Right cardiac atrium (tissue), 5 donors: ENCODE measurements at regions not wholly inside any gene's neighbourhood (a gene's known extent, or its start where the extent isn't known, plus 50 kb on each side); places are given as distances from the start of the nearest gene placed in this dataset.

ENCODE experiments used
- ATAC-seq, 2 donors: fragments of 200-7000 bp; cut with Tn5 transposase; one replicate each; pipeline versions ENCODE4 v1.8.0 to v1.9.1; 2020; ENCODE audit warnings: moderate library complexity in 2 of 2, mild to moderate bottlenecking in 1 of 2
- DNase-seq, 3 donors: peaks; one replicate each; pipeline ENCODE4 v3.0.0-alpha.2; 2020
- H3K27ac ChIP-seq: one replicate; pipeline ENCODE4 v1.5.1; 2013; ENCODE audit warnings: mild to moderate bottlenecking, low read length, control low read depth, moderate library complexity
- H3K27me3 ChIP-seq: one replicate; pipeline ENCODE4 v1.6.1; 2013; ENCODE audit not compliant: control insufficient read depth, insufficient read depth
- H3K4me1 ChIP-seq: one replicate; pipeline ENCODE4 v1.6.1; 2013; ENCODE audit warnings: low read length; ENCODE audit not compliant: control insufficient read depth, insufficient read depth
- H3K4me3 ChIP-seq: one replicate; pipeline ENCODE4 v1.5.1; 2013; ENCODE audit warnings: low read length, control low read depth
- H3K9me3 ChIP-seq: one replicate; pipeline ENCODE4 v1.6.1; 2013; ENCODE audit warnings: low read length; ENCODE audit not compliant: control insufficient read depth
- WGBS: extraction: QIAGEN DNeasy Blood & Tissue Kit; methylation state at CpG from one replicate; pipeline ENCODE4 v1.1.7; 2013; 5-methylcytosine and 5-hydroxymethylcytosine counted together
- intact Hi-C, 4 donors: fragments of 100-400 bp; cut with DNase I; formaldehyde crosslinking; loops; one replicate each; pipeline versions ENCODE4 v1.11.0 to v1.14.0; 2022 to 2023
- donor health status: healthy with polysubstance abuse.
- donor health status: DM: no; HTN: yes; CAD: no.
- donor health status: DM: no; HTN: no; CAD: no.
- donor health status: DM: no; HTN: yes; CAD: no; lungs with severe emphysema.
- donor health status: DM: yes; HTN: yes; CAD: no.

DNA sequence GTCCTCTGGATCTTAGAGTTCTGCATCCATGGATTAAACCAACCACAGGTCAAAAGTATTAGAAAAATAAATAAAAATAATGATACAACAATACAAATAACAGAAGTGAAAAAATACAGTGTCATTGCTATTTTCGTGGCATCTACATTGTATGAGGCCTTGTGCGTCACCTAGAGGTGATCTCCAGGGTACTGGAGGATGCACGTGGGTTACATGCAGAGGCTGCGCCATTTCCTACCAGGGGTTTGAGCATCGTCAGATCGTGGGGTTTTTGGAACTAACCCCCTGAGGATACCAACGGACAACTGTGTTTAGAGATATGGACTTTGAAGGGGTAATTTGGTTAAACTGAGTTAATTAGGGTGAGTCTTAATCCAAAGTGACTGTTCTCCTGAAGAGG is 224.7 kb downstream of the ENGASE start:
- intact Hi-C loops: no loop called here
- Histone ChIP-seq H3K9me3 (no peaks in the 10 kb centered on the region), H3K4me3 (no peak overlapping the region), H3K27ac (no peak overlapping the region), H3K27me3 (no peaks in the 10 kb centered on the region), H3K4me1 (no peaks in the 10 kb centered on the region)
- DNase-seq: no peak
- no peak for ATAC-seq
- 74% methylated on average over 7 of the region's 7 CpGs for WGBS

DNA sequence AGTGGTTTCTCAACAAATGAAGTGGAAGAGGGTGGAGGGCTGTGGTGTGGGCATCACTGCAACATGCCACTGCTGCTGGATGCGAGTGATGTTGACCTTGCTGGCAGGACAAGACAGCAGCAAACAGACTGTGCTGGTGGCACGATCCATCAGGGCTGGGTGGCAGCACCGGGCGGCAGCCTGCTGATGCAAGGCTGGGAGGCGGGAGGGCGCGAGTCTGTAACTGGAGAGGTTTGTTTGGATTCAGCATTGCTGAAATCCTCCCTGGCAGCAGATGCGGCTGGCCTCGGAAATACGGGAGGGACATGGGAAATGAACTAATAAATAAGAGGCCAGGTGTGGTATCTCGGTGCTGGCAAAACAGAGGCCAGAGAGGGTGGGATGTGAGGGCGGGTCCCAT is 224.2 kb downstream of the ENGASE start:
- Histone ChIP-seq H3K27ac (no peak overlapping the region), H3K4me1 (no peaks in the 10 kb centered on the region), H3K4me3 (no peak overlapping the region), H3K9me3 (no peaks in the 10 kb centered on the region), H3K27me3 (no peaks in the 10 kb centered on the region)
- DNase-seq: no peak
- intact Hi-C loops: no loop called here
- WGBS: 80% methylated on average over 12 of the region's 12 CpGs
- no peak for ATAC-seq

DNA sequence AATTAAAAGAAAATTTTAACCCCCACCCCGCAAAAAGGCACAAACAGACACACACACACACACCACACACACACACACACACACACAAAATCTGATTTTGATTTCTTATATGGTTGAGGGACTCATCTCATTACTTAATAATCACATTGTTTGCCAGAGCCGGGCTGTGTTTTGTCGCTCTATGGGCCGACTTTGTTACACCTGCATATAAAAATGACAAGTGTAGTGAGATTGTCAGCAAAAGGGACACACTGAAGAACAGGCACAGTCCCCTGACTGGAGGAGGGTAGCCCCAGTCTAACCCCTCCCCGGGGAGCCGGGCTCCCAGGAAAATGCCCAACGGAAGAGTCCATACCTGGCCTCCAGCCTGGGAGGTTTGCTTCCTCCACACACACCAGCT is 221.6 kb downstream of the ENGASE start:
- DNase-seq (no peak), ATAC-seq (no peak)
- intact Hi-C loops: no loop called here
- 85% methylated on average over 7 of the region's 7 CpGs for whole genome bisulfite sequencing
- Histone ChIP-seq H3K4me1 (no peaks in the 10 kb centered on the region), H3K27me3 (no peaks in the 10 kb centered on the region), H3K27ac (no peak overlapping the region), H3K9me3 (no peaks in the 10 kb centered on the region), H3K4me3 (no peak overlapping the region)

DNA sequence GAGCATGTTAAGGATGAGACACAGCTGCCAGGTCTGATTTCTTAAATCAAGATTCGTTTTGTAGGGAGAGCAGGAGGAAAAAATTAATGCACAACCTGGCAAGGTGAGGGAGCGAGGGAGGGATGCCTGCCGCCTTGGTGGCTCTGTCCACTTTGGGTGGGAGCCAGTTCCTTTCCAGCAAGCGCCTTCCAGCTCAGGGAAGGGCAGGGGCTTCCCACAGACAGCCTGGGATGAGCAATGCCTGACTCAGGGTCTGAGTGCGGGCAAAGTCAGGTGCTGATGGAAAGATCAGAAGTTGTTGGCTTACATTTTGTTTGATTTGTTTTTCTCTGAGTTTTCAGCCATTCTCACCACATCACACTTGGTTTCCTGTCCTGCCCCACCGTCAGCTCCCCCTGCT is 220.7 kb downstream of the ENGASE start:
- Histone ChIP-seq H3K27ac (no peak overlapping the region), H3K4me3 (no peak overlapping the region), H3K27me3 (no peaks in the 10 kb centered on the region), H3K4me1 (no peaks in the 10 kb centered on the region), H3K9me3 (no peaks in the 10 kb centered on the region)
- DNase-seq (no peak), ATAC-seq (no peak)
- intact Hi-C loops: no loop called here
- WGBS: 68% methylated on average over 6 of the region's 6 CpGs

DNA sequence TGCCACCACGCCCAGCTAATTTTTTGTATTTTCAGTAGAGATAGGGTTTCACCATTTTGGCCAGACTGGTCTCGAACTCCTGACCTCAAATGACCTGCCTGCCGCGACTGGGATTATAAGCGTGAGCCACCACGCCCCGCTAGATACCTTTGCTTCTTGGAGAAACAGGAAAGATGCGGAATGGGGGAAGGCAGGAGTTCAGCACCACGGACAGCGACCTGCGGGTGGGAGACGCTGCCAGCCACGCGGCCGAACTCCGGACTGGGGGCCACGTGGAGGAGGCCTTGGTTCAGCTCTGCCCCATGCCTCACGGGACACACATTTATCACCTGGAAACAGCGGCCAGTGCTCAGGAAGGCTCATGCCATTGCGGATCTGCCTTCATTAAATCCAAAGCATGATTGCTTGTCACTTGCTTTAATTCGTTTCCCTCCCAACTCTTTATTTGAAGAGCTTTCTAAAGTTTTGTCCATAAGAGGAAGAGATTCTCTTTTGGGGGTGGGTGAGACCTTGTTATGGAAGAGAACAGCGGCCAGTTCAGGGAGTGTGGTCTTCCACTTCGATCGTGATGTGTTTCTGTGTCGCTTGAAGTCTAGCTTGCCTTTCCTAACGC is 219.9 kb downstream of the ENGASE start:
- Histone ChIP-seq H3K27ac (no peak overlapping the region), H3K27me3 (no peaks in the 10 kb centered on the region), H3K4me1 (no peaks in the 10 kb centered on the region), H3K9me3 (no peaks in the 10 kb centered on the region), H3K4me3 (no peak overlapping the region)
- ATAC-seq (peak; percentile 40 to 72), DNase-seq (peak; percentile 62 to 84 (median 83))
- intact Hi-C loops: no loop called here
- WGBS: 23% methylated on average over 26 of the region's 26 CpGs

DNA sequence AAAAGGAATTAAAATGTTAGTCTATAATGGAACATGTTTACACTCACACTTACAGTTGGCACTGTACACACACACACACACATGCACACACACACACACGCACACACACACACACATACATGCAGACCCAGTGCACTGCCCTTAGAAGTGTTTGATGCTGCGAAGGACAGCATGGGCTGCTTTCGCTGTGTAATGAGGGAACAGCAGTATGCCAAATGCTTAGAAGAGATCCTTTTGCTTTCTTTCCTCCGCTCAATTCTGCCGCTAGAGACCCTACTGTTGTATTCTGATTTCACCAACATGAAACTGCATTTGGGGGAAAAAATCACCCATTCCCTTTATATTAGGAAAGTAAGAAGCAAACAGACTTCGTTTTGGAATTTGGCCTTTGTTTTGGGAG is 217.9 kb downstream of the ENGASE start:
- no peaks in the 10 kb centered on the region for H3K9me3 ChIP-seq
- no peaks in the 10 kb centered on the region for H3K27me3 ChIP-seq
- no peak overlapping the region for H3K27ac ChIP-seq
- no peak overlapping the region for H3K4me3 ChIP-seq
- ATAC-seq: no peak
- intact Hi-C loops: no loop called here
- H3K4me1 ChIP-seq: no peaks in the 10 kb centered on the region
- WGBS: 80% methylated on average over 6 of the region's 6 CpGs
- no peak for DNase-seq

DNA sequence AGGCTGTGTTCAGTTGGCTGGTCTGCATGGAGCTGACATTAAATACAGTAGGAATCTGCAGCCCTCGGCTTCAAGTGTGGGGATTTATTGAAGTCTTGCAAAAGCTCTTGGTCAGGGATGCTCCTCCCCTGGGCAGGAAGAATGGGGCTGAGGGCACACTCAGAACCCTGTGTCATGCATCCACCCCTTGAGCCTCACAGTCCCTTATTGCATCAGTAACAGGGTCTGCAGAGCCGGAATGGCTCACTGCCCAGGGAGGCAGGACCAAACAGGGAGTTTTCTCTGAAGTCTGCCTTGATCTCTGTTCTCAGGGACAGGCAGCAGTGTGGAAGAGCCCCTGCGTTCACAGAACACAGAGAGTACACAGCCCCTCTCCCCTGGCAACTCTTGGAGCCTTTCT is 216.8 kb downstream of the ENGASE start:
- Histone ChIP-seq H3K4me3 (no peak overlapping the region), H3K9me3 (no peaks in the 10 kb centered on the region), H3K27me3 (no peaks in the 10 kb centered on the region), H3K27ac (no peak overlapping the region), H3K4me1 (no peaks in the 10 kb centered on the region)
- intact Hi-C loops: no loop called here
- no peak for ATAC-seq
- DNase-seq: no peak
- 59% methylated on average over 3 of the region's 3 CpGs for WGBS

DNA sequence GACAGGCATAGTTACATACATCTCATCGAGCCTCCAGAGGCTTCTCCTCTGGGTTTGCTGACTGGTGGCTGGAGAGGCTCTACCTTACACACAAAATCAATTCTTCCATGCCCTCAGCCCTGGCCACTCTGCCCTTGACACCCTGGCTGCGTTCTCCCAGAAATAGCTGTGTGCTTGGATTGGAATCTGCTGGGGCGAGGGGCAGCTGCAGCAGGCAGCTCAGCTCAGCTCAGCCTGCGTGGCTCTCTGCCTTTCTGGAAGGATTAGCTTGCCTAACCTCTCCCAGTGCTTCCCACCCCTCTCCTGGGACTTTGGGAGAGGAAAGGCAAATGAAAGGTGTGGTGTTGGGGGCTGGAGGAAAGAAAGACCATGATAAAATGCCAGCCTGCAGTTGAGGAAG is 216.1 kb downstream of the ENGASE start:
- ATAC-seq (no peak), DNase-seq (peak in 1 of 3 donors; percentile 4)
- intact Hi-C loops: no loop called here
- Histone ChIP-seq H3K27me3 (no peaks in the 10 kb centered on the region), H3K4me1 (no peaks in the 10 kb centered on the region), H3K27ac (no peak overlapping the region), H3K4me3 (no peak overlapping the region), H3K9me3 (no peaks in the 10 kb centered on the region)
- WGBS: 65% methylated on average over 4 of the region's 4 CpGs

DNA sequence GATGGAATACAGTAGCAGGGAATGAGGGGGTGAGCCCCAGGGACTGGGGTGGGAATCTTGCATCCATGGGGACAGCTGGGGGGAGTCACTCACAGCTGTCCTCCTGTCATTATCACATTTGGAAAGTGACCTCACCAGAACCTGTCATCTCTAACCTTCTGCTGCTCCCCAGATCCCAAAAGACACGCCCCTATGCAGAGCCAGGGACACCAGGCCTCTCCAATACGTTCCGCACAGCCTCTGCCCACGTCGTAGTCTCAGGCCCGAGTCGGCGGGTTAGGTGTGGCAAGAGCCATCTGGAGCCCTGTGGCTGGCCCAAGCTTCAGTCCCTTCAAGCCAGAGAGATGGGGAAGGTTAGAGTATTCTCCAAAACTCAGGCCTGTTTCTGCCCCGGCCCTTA is 214.3 kb downstream of the ENGASE start:
- intact Hi-C loops: no loop called here
- ATAC-seq (no peak), DNase-seq (no peak)
- Histone ChIP-seq H3K27me3 (no peaks in the 10 kb centered on the region), H3K27ac (no peak overlapping the region), H3K9me3 (no peaks in the 10 kb centered on the region), H3K4me1 (no peaks in the 10 kb centered on the region), H3K4me3 (no peak overlapping the region)
- WGBS: 72% methylated on average over 9 of the region's 9 CpGs

DNA sequence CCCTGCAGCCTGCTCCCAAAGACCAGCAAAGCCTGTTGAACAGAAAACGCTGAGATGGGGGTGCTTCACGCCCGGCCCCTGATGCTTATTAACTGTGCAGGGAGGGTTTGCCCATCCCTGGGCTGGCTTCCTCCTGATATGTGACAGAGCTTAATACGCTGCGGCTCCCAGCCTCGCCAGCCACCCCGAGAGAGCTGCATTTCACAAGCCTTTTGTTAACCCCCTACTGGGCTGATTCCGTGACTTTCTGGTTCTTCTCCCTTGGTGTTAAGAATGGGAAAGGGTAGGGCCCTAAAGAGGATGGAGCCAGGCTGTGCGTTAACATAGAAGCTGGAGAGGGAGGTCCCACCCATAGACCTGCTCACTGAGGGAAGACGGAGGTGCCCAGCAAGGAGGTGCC is 211.8 kb downstream of the ENGASE start:
- H3K4me1 ChIP-seq: no peaks in the 10 kb centered on the region
- H3K9me3 ChIP-seq: no peaks in the 10 kb centered on the region
- no peak overlapping the region for H3K4me3 ChIP-seq
- intact Hi-C loops: no loop called here
- DNase-seq: no peak
- 16% methylated on average over 10 of the region's 10 CpGs for WGBS
- no peak overlapping the region for H3K27ac ChIP-seq
- no peak for ATAC-seq
- no peaks in the 10 kb centered on the region for H3K27me3 ChIP-seq

DNA sequence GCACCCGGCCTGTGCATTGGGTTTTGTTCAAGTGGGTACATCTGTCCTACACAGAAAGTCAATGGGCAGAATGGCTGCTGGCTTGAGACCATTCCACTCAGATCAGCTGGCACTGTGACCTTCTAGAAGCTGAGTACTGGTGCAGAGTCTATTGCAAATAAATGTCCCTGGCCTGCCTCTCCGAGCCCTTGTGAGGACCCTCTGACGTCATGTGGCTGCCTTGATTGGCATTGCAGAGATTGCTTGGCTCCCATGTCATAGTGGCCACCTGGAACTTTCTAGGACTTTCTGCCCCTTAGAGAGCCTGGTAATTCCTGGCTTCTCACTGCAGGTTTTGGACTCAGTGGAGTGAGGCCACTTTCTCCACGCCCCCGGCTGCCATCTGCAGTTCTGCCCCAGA is 211.3 kb downstream of the ENGASE start:
- intact Hi-C loops: no loop called here
- no peaks in the 10 kb centered on the region for H3K4me1 ChIP-seq
- no peak overlapping the region for H3K27ac ChIP-seq
- ATAC-seq (no peak), DNase-seq (no peak)
- no peak overlapping the region for H3K4me3 ChIP-seq
- no peaks in the 10 kb centered on the region for H3K9me3 ChIP-seq
- WGBS: 64% methylated on average over 5 of the region's 5 CpGs
- no peaks in the 10 kb centered on the region for H3K27me3 ChIP-seq

DNA sequence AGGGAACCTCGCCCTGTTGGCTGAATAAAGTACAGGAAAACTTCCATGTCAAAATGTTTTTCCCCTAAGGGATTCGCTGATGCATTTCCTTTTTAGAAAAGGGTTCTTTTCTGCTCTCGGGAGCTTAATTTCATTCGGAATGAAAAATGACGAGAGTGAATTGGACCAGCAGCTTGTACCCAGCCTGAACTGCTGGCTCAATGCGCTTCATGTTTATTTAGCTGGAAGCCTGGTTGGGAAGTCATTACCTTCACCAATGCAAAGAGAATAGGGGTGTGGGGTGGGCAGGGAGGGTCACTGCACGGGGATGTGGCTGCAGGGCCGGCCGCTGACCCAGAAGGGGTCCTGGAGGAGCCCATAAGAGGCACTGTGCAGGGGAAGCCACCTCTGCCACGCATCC is 207.7 kb downstream of the ENGASE start:
- no peak for ATAC-seq
- WGBS: 68% methylated on average over 10 of the region's 10 CpGs
- no peak for DNase-seq
- Histone ChIP-seq H3K4me3 (no peak overlapping the region), H3K9me3 (no peaks in the 10 kb centered on the region), H3K27ac (no peak overlapping the region), H3K27me3 (no peaks in the 10 kb centered on the region), H3K4me1 (no peaks in the 10 kb centered on the region)
- intact Hi-C loops: no loop called here
